Spinal cord (tissue), 9 donors: ENCODE measurements at regions not wholly inside any gene's neighbourhood (a gene's known extent, or its start where the extent isn't known, plus 50 kb on each side); places are given as distances from the start of the nearest gene placed in this dataset.
"Not testable (repeated sequence)": the region's sequence is repeated elsewhere in the genome, so short reads cannot be mapped to it uniquely, and the experiment has no call there.

Experiments used
- DNase-seq, 6 donors: peaks; one replicate each; pipeline versions ENCODE4 v3.0.0 to v3.0.0-alpha.2; 2013 to 2015; ENCODE audit warnings: low spot score in 6 of 6, low read depth in 4 of 6
- H3K27ac ChIP-seq: one replicate; pipeline ENCODE4 v1.5.1; 2013; ENCODE audit warnings: low read depth, low read length, control low read depth
- H3K27me3 ChIP-seq: one replicate; pipeline ENCODE4 v1.6.1; 2013; ENCODE audit warnings: low read length; ENCODE audit not compliant: control insufficient read depth, insufficient read depth
- H3K36me3 ChIP-seq: one replicate; pipeline ENCODE4 v1.6.1; 2013; ENCODE audit warnings: low read length; ENCODE audit not compliant: control insufficient read depth, insufficient read depth
- H3K4me1 ChIP-seq: one replicate; pipeline ENCODE4 v1.6.1; 2013; ENCODE audit warnings: low read length; ENCODE audit not compliant: control insufficient read depth, insufficient read depth
- H3K4me3 ChIP-seq: one replicate; pipeline ENCODE4 v1.5.1; 2013; ENCODE audit warnings: low read depth, low read length, control low read depth
- H3K9me3 ChIP-seq: one replicate; pipeline ENCODE4 v1.6.1; 2013; ENCODE audit warnings: low read length; ENCODE audit not compliant: control insufficient read depth, insufficient read depth
- WGBS: methylation state at CpG from one replicate; pipeline ENCODE4 v1.1.5; 2013; ENCODE audit warnings: missing lambda C conversion rate; ENCODE audit not compliant: insufficient coverage; 5-methylcytosine and 5-hydroxymethylcytosine counted together
- donor health status: healthy.

GRCh38 chr5:98168871-98169270 is 604.6 kb upstream of the RGMB start:
- WGBS = no CpG with 5 or more reads among the region's 2 CpGs
- DNase-seq = no peak
- no peak overlapping the region for H3K4me3 ChIP-seq
- no peak overlapping the region for H3K27ac ChIP-seq
- no peaks in the 10 kb centered on the region for H3K4me1 ChIP-seq
- no peaks in the 10 kb centered on the region for H3K9me3 ChIP-seq
- H3K27me3 ChIP-seq = no peaks in the 10 kb centered on the region
- no peaks in the 10 kb centered on the region for H3K36me3 ChIP-seq

- Histone ChIP-seq H3K4me3 (no peak overlapping the region), H3K4me1 (no peaks in the 10 kb centered on the region), H3K27me3 (no peaks in the 10 kb centered on the region), H3K9me3 (no peaks in the 10 kb centered on the region), H3K36me3 (no peaks in the 10 kb centered on the region), H3K27ac (no peak overlapping the region)
- 68% methylated on average over 4 of the region's 5 CpGs for WGBS
- no peak for DNase-seq
Observed at GRCh38 chr5:98170994-98171393, 602.5 kb upstream of the RGMB start.

- Histone ChIP-seq H3K27me3 (no peaks in the 10 kb centered on the region), H3K4me3 (no peak overlapping the region), H3K27ac (no peak overlapping the region), H3K4me1 (no peaks in the 10 kb centered on the region), H3K36me3 (no peaks in the 10 kb centered on the region), H3K9me3 (no peaks in the 10 kb centered on the region)
- DNase-seq = no peak
Observed at GRCh38 chr5:98173334-98173733, 600.1 kb upstream of the RGMB start.

GRCh38 chr5:98175474-98175873 is 598.0 kb upstream of the RGMB start:
- no peaks in the 10 kb centered on the region for H3K36me3 ChIP-seq
- H3K27me3 ChIP-seq = no peaks in the 10 kb centered on the region
- H3K4me3 ChIP-seq = no peak overlapping the region
- no peak for DNase-seq
- no peaks in the 10 kb centered on the region for H3K9me3 ChIP-seq
- no peak overlapping the region for H3K27ac ChIP-seq
- H3K4me1 ChIP-seq = no peaks in the 10 kb centered on the region

- Histone ChIP-seq H3K9me3 (no peaks in the 10 kb centered on the region), H3K4me1 (no peaks in the 10 kb centered on the region), H3K27me3 (no peaks in the 10 kb centered on the region), H3K27ac (no peak overlapping the region), H3K36me3 (no peaks in the 10 kb centered on the region), H3K4me3 (no peak overlapping the region)
- DNase-seq = no peak
- 76% methylated on average over 5 of the region's 8 CpGs for WGBS
Observed at GRCh38 chr5:98179791-98180755, 593.4 kb upstream of the RGMB start.

- WGBS = no CpG with 5 or more reads among the region's 1 CpG
- H3K4me1 ChIP-seq = no peaks in the 10 kb centered on the region
- no peaks in the 10 kb centered on the region for H3K36me3 ChIP-seq
- no peak for DNase-seq
- H3K27me3 ChIP-seq = no peaks in the 10 kb centered on the region
- H3K9me3 ChIP-seq = no peaks in the 10 kb centered on the region
- no peak overlapping the region for H3K27ac ChIP-seq
- H3K4me3 ChIP-seq = no peak overlapping the region
Observed at GRCh38 chr5:98186128-98186527, 587.3 kb upstream of the RGMB start.

GRCh38 chr5:98187945-98188344 is 585.5 kb upstream of the RGMB start:
- Histone ChIP-seq H3K9me3 (no peaks in the 10 kb centered on the region), H3K27me3 (no peaks in the 10 kb centered on the region), H3K4me3 (no peak overlapping the region), H3K4me1 (no peaks in the 10 kb centered on the region), H3K27ac (no peak overlapping the region), H3K36me3 (no peaks in the 10 kb centered on the region)
- DNase-seq = no peak
- WGBS = no CpG with 5 or more reads among the region's 1 CpG

GRCh38 chr5:98190344-98190743 is 583.1 kb upstream of the RGMB start:
- not testable (repeated sequence) for H3K9me3 ChIP-seq, H3K4me3 ChIP-seq, DNase-seq, H3K27ac ChIP-seq, H3K4me1 ChIP-seq, H3K36me3 ChIP-seq, H3K27me3 ChIP-seq
- WGBS = no CpG with 5 or more reads among the region's 4 CpGs

- no peak for DNase-seq
- Histone ChIP-seq H3K36me3 (no peaks in the 10 kb centered on the region), H3K27me3 (no peaks in the 10 kb centered on the region), H3K27ac (no peak overlapping the region), H3K4me1 (no peaks in the 10 kb centered on the region), H3K9me3 (no peaks in the 10 kb centered on the region), H3K4me3 (no peak overlapping the region)
- WGBS = no CpG with 5 or more reads among the region's 3 CpGs
Observed at GRCh38 chr5:98193921-98194760, 579.3 kb upstream of the RGMB start.
